ENCODE measurements at regions not wholly inside any gene's neighbourhood (a gene's known extent, or its start where the extent isn't known, plus 50 kb on each side); places are given as distances from the start of the nearest gene placed in this dataset.

GRCh38 chr18:78898635-78899034, 81.0 kb upstream of the SALL3 start:
- in situ Hi-C loops (cut with HindIII; ENCODE audit: low sequenced_read_pairs) = no loop called here
- DNase-seq (ENCODE audit: low read depth, low spot score) = no peak
- TF ChIP-seq, protein P1, sequence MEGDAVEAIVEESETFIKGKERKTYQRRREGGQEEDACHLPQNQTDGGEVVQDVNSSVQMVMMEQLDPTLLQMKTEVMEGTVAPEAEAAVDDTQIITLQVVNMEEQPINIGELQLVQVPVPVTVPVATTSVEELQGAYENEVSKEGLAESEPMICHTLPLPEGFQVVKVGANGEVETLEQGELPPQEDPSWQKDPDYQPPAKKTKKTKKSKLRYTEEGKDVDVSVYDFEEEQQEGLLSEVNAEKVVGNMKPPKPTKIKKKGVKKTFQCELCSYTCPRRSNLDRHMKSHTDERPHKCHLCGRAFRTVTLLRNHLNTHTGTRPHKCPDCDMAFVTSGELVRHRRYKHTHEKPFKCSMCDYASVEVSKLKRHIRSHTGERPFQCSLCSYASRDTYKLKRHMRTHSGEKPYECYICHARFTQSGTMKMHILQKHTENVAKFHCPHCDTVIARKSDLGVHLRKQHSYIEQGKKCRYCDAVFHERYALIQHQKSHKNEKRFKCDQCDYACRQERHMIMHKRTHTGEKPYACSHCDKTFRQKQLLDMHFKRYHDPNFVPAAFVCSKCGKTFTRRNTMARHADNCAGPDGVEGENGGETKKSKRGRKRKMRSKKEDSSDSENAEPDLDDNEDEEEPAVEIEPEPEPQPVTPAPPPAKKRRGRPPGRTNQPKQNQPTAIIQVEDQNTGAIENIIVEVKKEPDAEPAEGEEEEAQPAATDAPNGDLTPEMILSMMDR (IDR thresholded peaks at IDR 0.05; ENCODE audit: low read depth, low read length) = no peak
- no peak overlapping the region for H3K4me3 ChIP-seq (ENCODE audit: low read depth, low read length)

- TF ChIP-seq, protein P1 (IDR thresholded peaks at IDR 0.05; ENCODE audit: low read depth, low read length) = no peak
- in situ Hi-C loops (cut with HindIII; ENCODE audit: low sequenced_read_pairs) = no loop called here
- no peak for DNase-seq (ENCODE audit: low read depth, low spot score)
- no peak overlapping the region for H3K4me3 ChIP-seq (ENCODE audit: low read depth, low read length)
Measured at GRCh38 chr18:78899241-78899640, 80.4 kb upstream of the SALL3 start.

DNA sequence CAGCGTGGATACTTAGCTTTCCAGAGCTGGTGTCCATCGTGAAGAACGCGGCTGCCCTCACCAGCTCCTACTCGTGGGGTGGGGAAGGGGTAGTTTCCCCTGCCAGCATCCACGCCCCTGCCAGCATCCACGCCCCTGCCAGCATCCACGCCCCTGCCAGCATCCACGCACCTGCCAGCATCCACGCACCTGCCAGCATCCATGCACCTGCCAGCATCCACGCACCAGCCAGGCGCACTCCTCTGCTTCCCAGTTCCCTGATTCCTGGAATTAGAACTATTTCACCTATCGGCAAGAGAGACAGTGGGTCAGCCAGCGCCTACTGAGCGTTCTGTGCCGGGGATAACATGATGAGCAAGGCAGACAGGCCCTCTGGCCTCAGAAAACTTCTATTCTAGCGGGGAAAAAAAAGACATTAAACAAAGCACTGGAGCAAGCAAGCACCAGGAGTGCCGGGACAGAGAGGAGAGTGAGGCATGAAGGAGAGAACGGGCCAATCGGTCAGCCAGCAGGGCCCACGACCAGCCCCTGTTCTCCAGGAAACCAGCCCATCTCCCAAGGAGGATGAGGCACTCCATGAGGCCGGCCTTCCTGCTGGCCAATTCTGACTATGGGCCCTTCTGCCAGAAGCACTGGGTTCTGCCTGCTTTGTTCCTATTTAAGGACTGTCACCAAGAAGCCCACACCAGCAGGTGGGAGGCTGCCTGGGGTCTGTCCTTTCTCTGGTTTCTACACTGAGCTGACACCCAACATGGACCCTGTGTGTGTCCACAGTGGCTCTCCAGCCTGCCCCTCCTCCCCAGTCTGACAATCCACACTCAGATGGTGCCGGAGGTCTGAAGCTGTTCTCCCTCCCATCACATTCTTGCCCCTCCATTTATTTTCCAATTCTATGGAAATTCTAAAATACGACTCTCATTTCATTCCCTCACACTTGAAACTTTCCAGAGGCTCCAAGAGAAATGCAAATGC, 78.4 kb upstream of the SALL3 start:
- TF ChIP-seq, protein P1 (IDR thresholded peaks at IDR 0.05; ENCODE audit: low read depth, low read length) = no peak
- in situ Hi-C loops (cut with HindIII; ENCODE audit: low sequenced_read_pairs) = no loop called here
- DNase-seq (ENCODE audit: low read depth, low spot score) = no peak

GRCh38 chr18:78901923-78902794, 77.5 kb upstream of the SALL3 start:
- H3K4me3 ChIP-seq (ENCODE audit: low read depth, low read length) = no peak overlapping the region
- TF ChIP-seq, protein P1 (IDR thresholded peaks at IDR 0.05; ENCODE audit: low read depth, low read length) = no peak
- DNase-seq (ENCODE audit: low read depth, low spot score) = no peak
- in situ Hi-C loops (cut with HindIII; ENCODE audit: low sequenced_read_pairs) = no loop called here

More for the DNA sequence above, 78.4 kb upstream of the SALL3 start:
- H3K4me3 ChIP-seq (ENCODE audit: low read depth, low read length) = no peak overlapping the region

- in situ Hi-C loops (cut with HindIII; ENCODE audit: low sequenced_read_pairs) = no loop called here
- no peak overlapping the region for H3K4me3 ChIP-seq (ENCODE audit: low read depth, low read length)
- no peak for DNase-seq (ENCODE audit: low read depth, low spot score)
- TF ChIP-seq, protein P1 (IDR thresholded peaks at IDR 0.05; ENCODE audit: low read depth, low read length) = no peak
Measured at GRCh38 chr18:78902795-78903435, 76.7 kb upstream of the SALL3 start.

All from astrocyte of the spinal cord (primary cell).